Lower lobe of right lung (tissue), 2 donors: ENCODE measurements at regions not wholly inside any gene's neighbourhood (a gene's known extent, or its start where the extent isn't known, plus 50 kb on each side); places are given as distances from the start of the nearest gene placed in this dataset.

Experiments used
- ATAC-seq, 2 donors: fragments of 200-7000 bp; cut with Tn5 transposase; one replicate each; pipeline ENCODE4 v1.9.1; 2020 to 2022; ENCODE audit warnings: mild to moderate bottlenecking in 2 of 2, moderate library complexity in 2 of 2
- DNase-seq: peaks from one replicate; pipeline ENCODE4 v3.0.0-alpha.2; 2020
- H3K27ac ChIP-seq: fragments of 200-600 bp; one replicate; pipeline ENCODE4 v1.8.0; 2022
- H3K27me3 ChIP-seq: fragments of 200-600 bp; one replicate; pipeline ENCODE4 v1.8.0; 2022; ENCODE audit warnings: low read depth
- H3K36me3 ChIP-seq: fragments of 200-600 bp; one replicate; pipeline ENCODE4 v1.8.0; 2022; ENCODE audit warnings: mild to moderate bottlenecking
- H3K4me1 ChIP-seq: fragments of 200-600 bp; one replicate; pipeline ENCODE4 v1.8.0; 2022
- H3K4me3 ChIP-seq: fragments of 200-600 bp; one replicate; pipeline ENCODE4 v1.8.0; 2022; ENCODE audit warnings: mild to moderate bottlenecking
- H3K9me3 ChIP-seq: fragments of 200-600 bp; one replicate; pipeline ENCODE4 v1.8.0; 2022
- CTCF ChIP-seq: fragments of 200-600 bp; IDR thresholded peaks from one replicate; pipeline ENCODE4 v1.8.0; 2022; ENCODE audit warnings: antibody characterized with exemption, mild to moderate bottlenecking
- intact Hi-C: fragments of 100-400 bp; cut with DNase I; formaldehyde crosslinking; loops from one replicate; pipeline ENCODE4 v1.11.0; 2022
- donor health status: DM: no; HTN: yes; CAD: no; lungs with severe emphysema.

- no peak for DNase-seq
- Histone ChIP-seq H3K27ac (no peak overlapping the region), H3K9me3 (no peaks in the 10 kb centered on the region), H3K4me1 (no peaks in the 10 kb centered on the region), H3K4me3 (no peak overlapping the region), H3K27me3 (no peaks in the 10 kb centered on the region), H3K36me3 (no peaks in the 10 kb centered on the region)
- intact Hi-C loops, result no loop called here
- no peak for TF ChIP-seq CTCF
- ATAC-seq, result no peak
Measured at GRCh38 chr12:60684988-60685655, 1089.3 kb downstream of the SLC16A7 start.

GRCh38 chr12:60689137-60689536 is 1093.3 kb downstream of the SLC16A7 start:
- H3K27me3 ChIP-seq, result no peaks in the 10 kb centered on the region
- intact Hi-C loops, result no loop called here
- no peak for ATAC-seq
- no peaks in the 10 kb centered on the region for H3K9me3 ChIP-seq
- H3K4me3 ChIP-seq, result no peak overlapping the region
- DNase-seq, result no peak
- no peak overlapping the region for H3K27ac ChIP-seq
- no peak for TF ChIP-seq CTCF
- H3K4me1 ChIP-seq, result no peaks in the 10 kb centered on the region
- H3K36me3 ChIP-seq, result no peaks in the 10 kb centered on the region

GRCh38 chr12:60693019-60693626 is 1097.3 kb downstream of the SLC16A7 start:
- intact Hi-C loops, result no loop called here

GRCh38 chr12:60704171-60704914 is 1108.5 kb downstream of the SLC16A7 start:
- no peaks in the 10 kb centered on the region for H3K4me1 ChIP-seq
- no peak for DNase-seq
- H3K36me3 ChIP-seq, result no peaks in the 10 kb centered on the region
- H3K9me3 ChIP-seq, result peaks cover 5% of the 10 kb centered on the region
- no peak overlapping the region for H3K4me3 ChIP-seq
- no peak for TF ChIP-seq CTCF
- intact Hi-C loops, result no loop called here
- H3K27me3 ChIP-seq, result no peaks in the 10 kb centered on the region
- ATAC-seq, result no peak
- no peak overlapping the region for H3K27ac ChIP-seq

More at GRCh38 chr12:60693019-60693626, 1097.3 kb downstream of the SLC16A7 start:
- Histone ChIP-seq H3K27me3 (no peaks in the 10 kb centered on the region), H3K4me1 (no peaks in the 10 kb centered on the region), H3K27ac (no peak overlapping the region), H3K36me3 (no peaks in the 10 kb centered on the region), H3K9me3 (no peaks in the 10 kb centered on the region), H3K4me3 (no peak overlapping the region)
- DNase-seq (no peak), ATAC-seq (no peak)
- TF ChIP-seq CTCF, result no peak

- no peak for DNase-seq
- Histone ChIP-seq H3K9me3 (peaks cover 5% of the 10 kb centered on the region), H3K36me3 (no peaks in the 10 kb centered on the region), H3K4me3 (no peak overlapping the region), H3K27ac (no peak overlapping the region), H3K4me1 (no peaks in the 10 kb centered on the region), H3K27me3 (no peaks in the 10 kb centered on the region)
- intact Hi-C loops, result no loop called here
- no peak for ATAC-seq
- TF ChIP-seq CTCF, result no peak
Measured at GRCh38 chr12:60710246-60710645, 1114.4 kb downstream of the SLC16A7 start.
